ENCODE measurements at regions not wholly inside any gene's neighbourhood (a gene's known extent, or its start where the extent isn't known, plus 50 kb on each side); places are given as distances from the start of the nearest gene placed in this dataset.

GRCh38 chr1:87426463-87427249 lies 98.0 kb downstream of the LMO4 start:
- TF ChIP-seq EZH2phosphoT487 (IDR thresholded peaks at IDR 0.05; ENCODE audit: borderline replicate concordance, low read depth, low read length) (no peak), CTCF (conservative IDR thresholded peaks at IDR 0.05; ENCODE audit: low read length) (no peak)

All from OCI-LY7 (cell line).